ENCODE measurements at regions not wholly inside any gene's neighbourhood (a gene's known extent, or its start where the extent isn't known, plus 50 kb on each side); places are given as distances from the start of the nearest gene placed in this dataset.

GRCh38 chr13:71214821-71215220, 652.2 kb downstream of the DACH1 start:
- TF ChIP-seq CHD2 (IDR thresholded peaks at IDR 0.05; ENCODE audit: low read length, partially characterized antibody) (no peak), CTCF (IDR thresholded peaks at IDR 0.05) (no peak), KDM5A (IDR thresholded peaks at IDR 0.05) (no peak), REST (IDR thresholded peaks at IDR 0.05) (no peak), EP300 (IDR thresholded peaks at IDR 0.05) (no peak), BCL3 (IDR thresholded peaks at IDR 0.05) (no peak), BHLHE40 (IDR thresholded peaks at IDR 0.05; ENCODE audit: low read depth, low read length) (no peak), PBX3 (IDR thresholded peaks at IDR 0.05) (no peak), MAX (IDR thresholded peaks at IDR 0.05) (no peak)
